Peyer's patch (tissue), 4 donors: ENCODE measurements at regions not wholly inside any gene's neighbourhood (a gene's known extent, or its start where the extent isn't known, plus 50 kb on each side); places are given as distances from the start of the nearest gene placed in this dataset.
"Not testable (repeated sequence)": the region's sequence is repeated elsewhere in the genome, so short reads cannot be mapped to it uniquely, and the experiment has no call there.

Source experiments
- DNase-seq, 3 donors: peaks; one replicate each; pipeline ENCODE4 v3.0.0-alpha.2; 2017 to 2019
- H3K27ac ChIP-seq, 4 donors: fragments of 200-600 bp; sonication (generic); one replicate each; pipeline ENCODE4 v1.5.1; 2016 to 2019
- H3K27me3 ChIP-seq, 2 donors: fragments of 200-600 bp; sonication (generic); one replicate each; pipeline ENCODE4 v1.5.1; 2019
- H3K36me3 ChIP-seq, 3 donors: fragments of 200-600 bp; sonication (generic); one replicate each; pipeline ENCODE4 v1.5.1; 2016 to 2019
- H3K4me1 ChIP-seq, 4 donors: fragments of 200-600 bp; sonication (generic); one replicate each; pipeline ENCODE4 v1.5.1; 2016 to 2019
- H3K4me3 ChIP-seq, 4 donors: fragments of 200-600 bp; sonication (generic); 1 replicate in 3 of 4; 2 replicates in 1 of 4; pipeline ENCODE4 v1.5.1; 2016 to 2019; ENCODE audit warnings: mild to moderate bottlenecking in 1 of 4
- H3K9me3 ChIP-seq, 4 donors: fragments of 200-600 bp; sonication (generic); one replicate each; pipeline ENCODE4 v1.5.1; 2016 to 2019; ENCODE audit warnings: mild to moderate bottlenecking in 1 of 4
- POLR2A ChIP-seq, 2 donors: fragments of 450-650 bp; IDR thresholded peaks; one replicate each; pipeline ENCODE4 v1.5.1; 2017; ENCODE audit warnings: antibody characterized with exemption in 2 of 2, mild to moderate bottlenecking in 2 of 2, moderate library complexity in 2 of 2
- TF ChIP-seq, protein P1 (sequence below), 6 experiments: fragments of 450-650 bp in 4 of 6; fragments of 200-600 bp in 2 of 6; sonication (generic) in 1 of 6; IDR thresholded peaks; one replicate each; pipeline ENCODE4 v1.5.1; 2017 to 2019; ENCODE audit warnings: antibody characterized with exemption in 6 of 6, mild to moderate bottlenecking in 3 of 6, moderate library complexity in 1 of 6

DNA sequence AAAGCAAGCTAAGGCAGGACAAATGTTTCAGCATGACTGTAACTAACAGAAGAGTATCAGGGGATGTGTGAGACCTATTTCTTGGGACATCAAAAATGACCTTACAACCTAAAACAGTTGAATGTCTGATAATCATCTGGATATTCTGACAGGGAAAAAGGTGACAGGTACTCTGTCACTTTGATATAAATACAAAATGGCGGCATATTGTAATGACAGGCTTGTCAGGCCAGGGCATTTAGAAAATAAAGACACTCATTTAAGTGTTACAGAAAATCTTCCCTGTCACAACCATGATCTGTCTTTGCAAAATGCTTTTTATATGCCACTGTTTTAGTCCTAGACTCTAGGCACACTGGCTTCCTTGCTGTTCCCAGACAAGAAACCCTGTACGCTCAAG, 1033.3 kb upstream of the FLRT2 start:
- no peaks in the 10 kb centered on the region for H3K9me3 ChIP-seq
- no peak for DNase-seq
- H3K4me3 ChIP-seq, result no peak overlapping the region
- no peaks in the 10 kb centered on the region for H3K27me3 ChIP-seq
- no peaks in the 10 kb centered on the region for H3K4me1 ChIP-seq
- H3K27ac ChIP-seq, result no peak overlapping the region
- TF ChIP-seq, protein P1, sequence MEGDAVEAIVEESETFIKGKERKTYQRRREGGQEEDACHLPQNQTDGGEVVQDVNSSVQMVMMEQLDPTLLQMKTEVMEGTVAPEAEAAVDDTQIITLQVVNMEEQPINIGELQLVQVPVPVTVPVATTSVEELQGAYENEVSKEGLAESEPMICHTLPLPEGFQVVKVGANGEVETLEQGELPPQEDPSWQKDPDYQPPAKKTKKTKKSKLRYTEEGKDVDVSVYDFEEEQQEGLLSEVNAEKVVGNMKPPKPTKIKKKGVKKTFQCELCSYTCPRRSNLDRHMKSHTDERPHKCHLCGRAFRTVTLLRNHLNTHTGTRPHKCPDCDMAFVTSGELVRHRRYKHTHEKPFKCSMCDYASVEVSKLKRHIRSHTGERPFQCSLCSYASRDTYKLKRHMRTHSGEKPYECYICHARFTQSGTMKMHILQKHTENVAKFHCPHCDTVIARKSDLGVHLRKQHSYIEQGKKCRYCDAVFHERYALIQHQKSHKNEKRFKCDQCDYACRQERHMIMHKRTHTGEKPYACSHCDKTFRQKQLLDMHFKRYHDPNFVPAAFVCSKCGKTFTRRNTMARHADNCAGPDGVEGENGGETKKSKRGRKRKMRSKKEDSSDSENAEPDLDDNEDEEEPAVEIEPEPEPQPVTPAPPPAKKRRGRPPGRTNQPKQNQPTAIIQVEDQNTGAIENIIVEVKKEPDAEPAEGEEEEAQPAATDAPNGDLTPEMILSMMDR (IDR thresholded peaks at IDR 0.05), result no peak
- no peak for TF ChIP-seq POLR2A (IDR thresholded peaks at IDR 0.05)
- no peaks in the 10 kb centered on the region for H3K36me3 ChIP-seq

DNA sequence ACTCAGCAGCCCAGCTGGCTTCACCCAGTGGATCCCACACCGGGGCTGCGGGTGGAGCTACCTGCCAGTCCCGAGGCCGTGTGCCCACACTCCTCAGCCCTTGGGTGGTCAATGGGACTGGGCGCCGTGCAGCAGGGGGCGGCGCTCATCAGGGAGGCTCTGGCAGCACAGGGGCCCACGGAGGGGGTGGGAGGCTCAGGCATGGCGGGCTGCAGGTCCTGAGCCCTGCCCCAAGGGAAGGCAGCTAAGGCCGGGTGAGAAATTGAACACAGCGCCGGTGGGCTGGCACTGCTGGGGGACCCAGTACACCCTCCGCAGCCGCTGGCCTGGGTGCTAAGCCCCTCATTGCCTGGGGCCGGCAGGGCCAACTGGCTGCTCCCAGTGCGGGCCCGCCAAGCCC, 1017.1 kb upstream of the FLRT2 start:
- not testable (repeated sequence) for H3K4me1 ChIP-seq, H3K27me3 ChIP-seq, H3K27ac ChIP-seq, H3K4me3 ChIP-seq, H3K9me3 ChIP-seq, H3K36me3 ChIP-seq, DNase-seq

DNA sequence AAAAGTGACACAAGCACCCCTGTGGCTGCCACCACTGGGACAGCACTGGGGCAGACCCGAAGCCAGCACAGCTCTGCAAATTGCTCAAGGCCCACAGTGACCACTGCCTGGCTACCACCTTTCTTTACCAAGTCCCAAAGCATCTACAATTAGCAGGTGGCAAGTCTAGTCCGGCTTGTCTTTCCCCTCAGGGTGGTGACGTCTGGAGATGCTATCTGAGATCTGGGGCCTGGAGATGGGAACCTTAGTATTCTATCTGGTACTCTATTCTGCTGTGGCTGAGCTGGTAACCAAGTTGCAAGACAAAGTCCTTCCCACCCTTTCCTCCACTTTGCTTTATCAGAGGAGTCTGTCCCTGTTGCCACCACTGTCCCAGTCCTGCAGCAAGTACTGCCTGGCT, 1010.1 kb upstream of the FLRT2 start:
- no peak for DNase-seq
- TF ChIP-seq, protein P1 (IDR thresholded peaks at IDR 0.05), result no peak
- TF ChIP-seq POLR2A (IDR thresholded peaks at IDR 0.05), result no peak
- H3K4me3 ChIP-seq, result no peak overlapping the region
- no peaks in the 10 kb centered on the region for H3K36me3 ChIP-seq
- H3K27ac ChIP-seq, result no peak overlapping the region
- no peaks in the 10 kb centered on the region for H3K4me1 ChIP-seq
- H3K27me3 ChIP-seq, result no peaks in the 10 kb centered on the region
- peaks cover 0 to 4% (median 0%) of the 10 kb centered on the region in 4 donors for H3K9me3 ChIP-seq

DNA sequence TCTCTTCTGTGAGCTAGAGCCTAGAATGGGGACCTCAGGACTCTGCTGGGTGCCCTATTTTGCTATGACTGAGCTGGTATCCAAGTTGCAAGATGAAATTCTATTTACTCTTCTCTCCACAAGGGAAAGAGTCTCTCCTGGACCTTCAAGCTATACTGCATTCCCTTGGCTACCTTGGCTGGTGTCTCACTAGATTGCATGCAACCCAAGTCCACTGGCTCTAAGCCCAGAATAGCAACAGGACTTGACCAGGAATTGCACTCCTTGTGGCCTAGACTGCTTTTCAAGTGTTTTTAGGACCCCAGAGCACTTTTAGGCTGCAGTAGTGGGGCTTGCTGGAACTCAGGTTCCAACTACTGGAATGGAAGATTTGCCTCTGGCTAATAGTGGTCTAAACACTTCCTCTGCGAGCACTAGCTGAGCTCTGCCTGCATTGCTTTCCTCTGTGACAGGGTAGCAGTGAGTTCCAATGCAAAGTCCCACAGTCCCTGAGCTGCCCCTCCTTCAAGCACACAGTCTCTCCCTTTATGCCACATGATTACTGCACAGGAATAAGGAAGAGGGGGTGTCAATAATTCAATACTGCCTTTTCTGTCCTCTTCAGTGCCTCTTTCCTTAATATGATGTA, 1009.1 kb upstream of the FLRT2 start:
- no peaks in the 10 kb centered on the region for H3K27me3 ChIP-seq
- no peaks in the 10 kb centered on the region for H3K4me1 ChIP-seq
- no peaks in the 10 kb centered on the region for H3K36me3 ChIP-seq
- no peak overlapping the region for H3K27ac ChIP-seq
- TF ChIP-seq, protein P1 (IDR thresholded peaks at IDR 0.05), result no peak
- TF ChIP-seq POLR2A (IDR thresholded peaks at IDR 0.05), result no peak
- no peak for DNase-seq
- H3K9me3 ChIP-seq, result peaks cover 0 to 4% (median 0%) of the 10 kb centered on the region in 4 donors
- H3K4me3 ChIP-seq, result no peak overlapping the region

DNA sequence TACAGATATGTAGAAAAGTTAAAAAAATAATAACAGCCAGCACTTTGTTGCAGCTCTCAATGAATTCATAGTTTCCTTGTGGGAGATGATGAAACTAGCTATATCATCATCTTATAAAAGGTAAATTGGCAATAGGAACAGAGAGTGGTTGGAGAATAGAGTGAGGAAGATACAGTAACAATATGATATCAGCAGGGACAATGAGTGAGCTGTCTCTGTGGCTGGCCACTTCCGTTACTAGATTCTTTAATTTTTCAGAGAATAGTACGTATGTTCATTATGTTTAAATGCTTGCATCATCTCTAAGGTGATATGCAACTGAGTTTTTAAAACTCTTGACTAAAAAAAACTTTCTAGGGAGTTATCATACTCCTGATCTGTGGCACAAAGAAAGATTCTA, 1006.2 kb upstream of the FLRT2 start:
- no peak for DNase-seq
- TF ChIP-seq, protein P1 (IDR thresholded peaks at IDR 0.05), result no peak
- no peak for TF ChIP-seq POLR2A (IDR thresholded peaks at IDR 0.05)
- no peak overlapping the region for H3K27ac ChIP-seq
- peaks cover 0 to 4% (median 0%) of the 10 kb centered on the region in 4 donors for H3K9me3 ChIP-seq
- no peaks in the 10 kb centered on the region for H3K36me3 ChIP-seq
- no peaks in the 10 kb centered on the region for H3K4me1 ChIP-seq
- no peak overlapping the region for H3K4me3 ChIP-seq
- no peaks in the 10 kb centered on the region for H3K27me3 ChIP-seq

DNA sequence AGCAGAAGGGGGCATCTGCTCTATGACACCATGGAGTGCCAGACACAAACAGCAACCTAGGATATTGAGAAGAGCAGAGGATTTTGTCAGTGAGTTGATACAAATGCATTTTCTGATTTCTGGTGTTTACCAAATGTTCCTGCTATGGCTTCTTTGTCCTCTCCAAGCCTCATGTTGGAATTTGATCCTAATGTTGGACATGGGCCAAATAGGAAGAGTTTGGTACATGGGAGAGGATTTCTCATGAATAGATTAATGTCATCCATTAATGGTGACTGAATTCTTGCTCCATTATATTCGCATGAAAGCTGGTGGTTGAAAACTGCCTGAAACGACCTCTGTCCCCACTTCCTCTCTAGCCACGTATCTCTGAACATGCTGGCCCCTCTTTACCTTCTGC, 1002.2 kb upstream of the FLRT2 start:
- Histone ChIP-seq H3K4me1 (no peaks in the 10 kb centered on the region), H3K4me3 (no peak overlapping the region), H3K27me3 (no peaks in the 10 kb centered on the region), H3K36me3 (no peaks in the 10 kb centered on the region), H3K27ac (no peak overlapping the region), H3K9me3 (no peaks in the 10 kb centered on the region)
- DNase-seq, result no peak
- TF ChIP-seq POLR2A (IDR thresholded peaks at IDR 0.05), result no peak
- TF ChIP-seq, protein P1 (IDR thresholded peaks at IDR 0.05), result no peak
